HG03457 (cell line): ENCODE measurements at regions not wholly inside any gene's neighbourhood (a gene's known extent, or its start where the extent isn't known, plus 50 kb on each side); places are given as distances from the start of the nearest gene placed in this dataset.

ENCODE experiments used
- ATAC-seq: cut with Tn5 transposase; IDR thresholded peaks from one replicate; pipeline ENCODE4 v1.9.1; 2021; ENCODE audit warnings: moderate number of reproducible peaks; ENCODE audit not compliant: unreplicated experiment

DNA sequence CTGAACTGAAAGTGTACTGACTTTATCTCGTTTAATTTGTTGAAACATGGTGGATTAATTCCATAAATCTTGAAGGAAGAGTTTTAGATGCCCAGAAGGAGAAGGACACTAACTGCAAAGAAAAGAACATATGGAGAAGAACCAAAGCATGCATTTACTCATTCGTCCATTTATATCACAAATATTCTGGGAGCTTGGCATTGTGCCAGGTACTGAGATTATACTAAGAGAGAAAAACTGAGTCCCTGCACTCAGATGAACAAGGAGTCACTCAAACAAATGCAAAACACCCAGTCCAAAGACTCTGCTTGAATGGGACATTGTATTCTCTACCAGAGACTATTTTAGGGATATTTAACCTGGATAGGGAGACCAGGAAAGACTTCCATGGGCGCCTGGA, 588.0 kb upstream of the MGMT start:
- no peak for ATAC-seq

DNA sequence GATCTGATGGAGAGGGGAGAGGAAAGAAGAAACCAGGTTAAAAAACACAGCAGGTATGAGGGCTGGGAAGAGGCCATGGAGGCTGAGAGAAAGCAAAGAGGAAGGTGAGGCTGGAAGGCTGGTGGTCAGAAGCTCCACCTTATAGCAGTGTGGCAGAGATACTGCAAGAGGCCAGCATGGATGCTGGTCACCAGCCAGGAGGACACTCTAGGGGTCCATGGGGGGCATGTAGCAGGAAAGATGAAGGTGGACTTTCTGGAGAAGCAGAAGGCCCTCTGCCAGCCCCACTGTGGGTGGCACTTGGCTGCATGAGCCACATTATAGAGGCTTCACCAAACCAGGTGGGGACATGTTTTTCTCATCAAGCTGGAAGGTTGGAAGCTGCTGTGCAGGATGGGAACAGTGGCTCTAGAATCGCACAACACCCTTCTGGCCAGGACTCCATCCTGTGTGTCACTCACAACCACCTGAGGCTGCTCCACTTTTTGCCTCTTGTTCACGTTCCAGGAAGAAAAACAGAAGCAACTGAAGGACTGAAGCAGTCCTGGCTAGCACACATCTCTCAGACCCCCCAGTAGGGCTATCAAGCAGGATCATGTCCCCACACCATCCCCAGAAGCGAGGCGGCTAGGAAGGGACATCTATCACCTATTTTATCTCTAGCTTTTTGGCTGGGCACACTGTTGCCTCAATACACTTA, 587.5 kb upstream of the MGMT start:
- no peak for ATAC-seq

DNA sequence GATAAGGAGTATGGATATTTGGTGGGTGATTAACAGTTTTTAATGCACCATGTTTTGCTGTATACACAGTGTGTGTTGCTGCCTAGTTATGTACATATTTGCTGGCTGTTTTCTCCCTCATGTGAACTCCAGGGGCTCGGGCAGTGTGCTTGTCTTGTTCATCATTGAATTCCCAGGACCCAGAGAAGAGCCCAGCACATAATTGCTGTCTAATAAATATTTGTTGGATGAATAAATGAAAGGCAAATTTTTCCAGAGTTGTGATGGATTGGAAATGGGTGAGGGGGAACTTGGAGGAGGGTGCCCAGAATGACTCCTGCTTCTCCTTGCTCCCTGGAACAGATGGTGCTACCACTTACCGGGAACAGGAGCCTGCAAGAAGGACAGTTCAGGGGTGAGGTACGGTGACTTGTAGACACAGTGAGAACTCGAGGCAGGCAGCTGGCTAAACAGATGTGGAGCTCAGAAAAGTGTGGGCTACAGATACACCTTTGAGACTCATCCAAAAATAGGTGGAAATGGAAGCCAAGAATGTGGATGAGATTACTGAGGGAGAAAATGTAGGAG, 586.8 kb upstream of the MGMT start:
- ATAC-seq: no peak

DNA sequence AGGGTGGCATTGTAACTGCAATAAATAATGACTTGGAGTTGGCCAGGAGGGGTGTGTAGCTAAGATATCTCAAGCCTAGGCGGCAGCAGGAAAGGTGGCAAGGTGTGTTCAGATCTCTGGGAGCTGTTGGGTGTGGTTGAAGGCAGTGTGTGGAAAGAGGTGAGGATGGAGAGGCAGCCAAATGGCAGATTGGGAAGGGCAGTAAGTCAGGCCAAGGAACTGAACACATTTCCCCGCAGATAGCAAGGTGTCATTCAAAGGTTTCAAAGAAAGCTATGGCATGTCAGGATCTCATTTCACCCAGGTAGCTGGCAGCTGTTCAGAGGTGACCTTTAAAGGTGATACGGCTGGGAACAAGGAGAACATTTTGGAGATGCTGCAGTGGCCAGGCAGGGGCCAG, 586.0 kb upstream of the MGMT start:
- ATAC-seq: no peak

DNA sequence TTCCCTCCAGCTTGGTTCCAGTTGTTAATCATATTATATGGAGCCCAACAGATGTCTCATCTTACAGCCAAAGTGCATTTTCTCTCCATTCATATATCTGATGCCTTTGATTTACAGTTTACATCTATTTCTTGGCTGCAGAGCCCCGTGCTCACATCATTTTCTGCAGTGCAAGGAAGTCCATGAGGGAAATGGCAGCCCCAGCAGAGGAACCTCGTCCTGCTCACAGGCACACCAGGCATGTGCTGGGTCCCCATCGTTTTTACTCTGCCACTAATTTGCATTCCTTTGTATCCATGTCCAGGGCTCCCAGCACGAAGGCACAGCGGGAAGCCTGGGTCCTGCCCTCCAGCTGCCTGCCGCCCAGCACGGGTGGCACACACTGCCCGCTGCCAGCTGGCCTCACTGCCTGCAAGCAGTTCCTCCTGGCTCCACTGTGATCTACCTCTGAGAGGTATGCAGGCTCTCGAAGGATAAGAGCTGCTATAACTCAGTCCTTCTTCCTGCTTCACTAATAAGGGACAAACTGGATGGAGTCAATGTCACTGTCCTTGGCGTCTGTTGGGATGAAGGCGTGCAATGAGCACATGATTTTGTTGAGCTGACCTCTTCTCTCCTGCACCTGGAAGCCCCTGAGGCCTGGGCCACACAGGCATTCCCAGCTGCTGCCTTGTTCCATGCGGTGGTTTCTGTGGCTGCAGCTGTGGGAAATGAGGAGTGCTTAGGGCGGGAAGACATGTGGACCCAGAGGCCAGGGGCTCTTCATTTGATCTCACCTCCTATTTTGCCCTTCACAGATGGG, 583.6 kb upstream of the MGMT start:
- ATAC-seq: no peak

DNA sequence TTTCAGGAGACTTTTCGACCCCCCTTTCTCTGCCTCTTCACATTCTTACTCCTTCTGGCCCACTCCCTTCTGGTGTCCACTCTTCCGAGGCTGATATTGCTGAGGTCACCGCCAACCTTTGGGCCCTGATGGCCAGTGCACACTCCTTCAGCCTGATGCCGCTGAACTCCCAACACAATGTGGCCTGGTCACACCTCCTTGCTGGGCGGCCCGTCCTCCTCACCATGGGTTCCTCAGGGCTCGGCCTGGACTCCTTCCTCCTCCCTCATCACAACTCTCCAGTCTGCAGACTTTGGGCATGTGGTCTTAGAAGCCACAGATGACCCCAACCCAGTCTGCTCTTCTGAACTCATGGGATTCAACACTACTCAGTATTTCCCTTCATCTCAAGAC, 583.0 kb upstream of the MGMT start:
- ATAC-seq: no peak

DNA sequence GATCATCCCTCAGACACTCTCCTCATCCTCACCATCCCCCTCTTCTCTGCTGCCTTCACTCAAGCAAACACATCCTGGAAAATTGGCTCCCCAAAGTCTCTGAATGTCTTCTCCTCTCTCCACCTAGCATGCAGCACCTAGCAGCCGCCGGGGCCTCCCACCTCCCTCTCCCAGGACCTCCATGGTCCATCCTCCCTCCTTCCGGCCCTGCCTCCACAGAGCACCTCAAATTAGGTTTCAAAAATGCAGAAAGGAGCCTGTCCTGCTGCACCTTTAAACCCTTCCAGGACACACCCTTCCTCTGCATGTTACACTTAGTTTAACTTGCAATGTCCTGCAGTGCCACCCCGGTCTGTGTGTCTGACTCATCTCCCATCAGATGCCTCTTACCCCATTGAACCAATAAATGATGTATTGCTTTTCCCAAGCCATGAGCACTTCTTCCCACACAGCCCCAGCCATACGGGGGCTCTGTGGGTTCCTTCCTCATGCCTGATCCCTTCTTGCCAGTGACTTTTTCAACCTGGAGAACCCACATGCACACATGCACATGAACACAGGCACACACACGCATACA, 582.5 kb upstream of the MGMT start:
- no peak for ATAC-seq

DNA sequence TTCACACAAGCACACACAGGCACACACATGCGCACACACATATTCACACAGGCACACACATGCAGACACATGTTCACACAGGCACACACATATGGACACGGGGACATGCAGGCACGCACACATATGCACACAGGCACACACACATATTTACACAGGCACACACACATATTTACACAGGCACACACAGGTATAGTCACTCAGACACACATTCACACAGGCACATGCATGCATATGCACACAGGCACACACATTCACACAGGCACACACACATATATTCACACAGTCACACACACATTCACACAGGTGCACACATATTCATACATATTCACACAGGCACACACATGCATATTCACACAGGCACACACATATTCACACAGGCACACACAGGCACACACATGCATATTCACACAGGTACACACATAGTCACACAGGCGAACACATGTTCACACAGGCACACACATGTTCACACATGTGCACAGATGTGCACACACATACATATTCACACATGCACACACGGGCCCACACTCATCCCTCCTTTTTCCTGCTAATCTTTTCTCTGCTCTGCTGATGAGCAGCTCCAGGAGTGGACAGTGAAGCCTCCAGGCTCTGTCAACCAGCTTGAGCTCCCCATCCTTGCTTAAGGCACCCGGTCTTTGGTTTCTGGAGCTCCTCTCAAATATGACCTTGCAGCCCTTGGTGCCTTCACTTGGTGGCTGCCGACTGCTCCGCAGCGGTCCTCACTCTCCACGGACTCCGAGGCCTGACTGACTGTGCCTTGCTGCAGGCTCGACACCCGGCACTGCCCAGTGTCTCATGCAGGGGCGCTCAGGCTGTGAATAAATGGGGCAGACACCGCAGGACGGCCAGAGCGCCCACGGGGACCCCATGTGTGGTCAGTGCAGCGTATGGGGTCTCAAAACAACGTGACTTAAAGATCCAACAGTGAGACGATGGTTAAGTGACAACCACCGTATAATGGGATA, 581.2 kb upstream of the MGMT start:
- no peak for ATAC-seq

DNA sequence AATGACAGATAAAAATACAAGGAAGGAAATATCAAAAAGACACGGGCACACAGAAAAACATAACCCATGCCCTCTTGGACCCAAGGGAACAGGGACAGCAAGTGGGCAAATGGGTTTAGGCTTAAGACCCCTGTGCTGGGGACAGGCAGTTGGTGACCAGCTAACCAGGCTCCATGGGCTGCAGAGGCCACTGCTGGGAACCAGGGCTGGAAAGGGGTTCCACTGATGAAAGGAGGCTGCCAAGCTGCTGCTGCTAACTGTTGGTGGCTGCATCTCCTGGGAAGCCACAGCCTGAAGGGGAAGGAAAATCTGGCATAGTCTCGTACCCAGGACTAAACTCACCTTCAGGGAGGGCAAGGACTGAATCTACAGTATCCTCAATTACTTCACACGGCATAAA, 579.2 kb upstream of the MGMT start:
- ATAC-seq: no peak

DNA sequence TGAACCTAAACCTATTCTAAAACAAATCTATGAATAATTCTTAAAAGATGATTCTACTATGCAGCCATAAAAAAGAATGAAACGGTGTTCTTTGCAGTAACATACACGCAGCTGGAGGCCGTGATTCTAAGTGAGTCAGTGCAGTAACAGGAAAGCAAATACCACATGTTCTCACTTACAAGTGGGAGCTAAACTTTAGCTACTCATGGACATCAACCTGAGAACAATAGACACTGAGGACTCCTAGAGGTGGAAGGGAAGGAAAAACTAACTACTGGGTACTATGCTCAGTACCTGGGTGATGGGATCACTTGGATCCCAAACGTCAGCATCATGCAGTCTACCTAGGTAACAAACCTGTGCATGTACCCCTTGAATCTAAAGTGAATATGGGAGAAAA, 575.0 kb upstream of the MGMT start:
- ATAC-seq: no peak

DNA sequence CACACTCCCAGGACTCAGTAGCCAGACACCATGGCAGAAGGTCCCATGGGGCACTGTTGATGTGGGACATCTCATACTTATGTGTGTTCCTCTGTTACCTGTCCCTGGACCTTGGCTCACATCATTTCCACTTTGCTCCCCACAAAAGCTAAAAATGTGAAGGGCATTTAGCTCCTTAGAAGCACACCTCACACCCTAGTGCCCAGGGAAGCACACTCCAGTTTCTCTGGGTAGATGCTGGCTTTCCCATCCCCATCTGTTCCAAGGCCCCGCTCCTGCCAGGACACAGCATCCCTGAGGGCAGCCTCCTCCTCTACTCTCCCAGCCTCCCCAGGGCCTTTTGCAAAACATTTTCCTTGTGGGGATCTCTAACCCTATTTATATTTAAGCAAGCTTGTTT, 572.4 kb upstream of the MGMT start:
- no peak for ATAC-seq

DNA sequence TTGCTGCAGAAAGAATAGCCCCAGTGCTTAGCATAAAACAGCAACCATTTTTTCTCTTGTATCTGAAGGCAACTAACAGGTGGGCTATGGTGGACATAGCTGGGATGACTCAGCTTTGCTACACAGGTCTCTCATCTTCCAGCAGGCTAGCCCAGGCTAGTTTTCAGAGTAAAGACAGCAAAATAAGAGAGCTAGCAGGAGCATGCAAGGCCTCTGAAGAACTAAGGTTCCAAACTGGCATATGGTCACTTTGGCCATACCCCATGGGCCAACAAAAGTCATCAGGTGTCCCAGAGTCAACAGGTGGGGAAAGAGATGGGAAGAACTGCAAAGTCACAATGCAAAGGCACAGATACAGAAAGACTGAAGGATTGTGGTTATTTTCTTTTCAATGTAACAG, 571.6 kb upstream of the MGMT start:
- no peak for ATAC-seq

DNA sequence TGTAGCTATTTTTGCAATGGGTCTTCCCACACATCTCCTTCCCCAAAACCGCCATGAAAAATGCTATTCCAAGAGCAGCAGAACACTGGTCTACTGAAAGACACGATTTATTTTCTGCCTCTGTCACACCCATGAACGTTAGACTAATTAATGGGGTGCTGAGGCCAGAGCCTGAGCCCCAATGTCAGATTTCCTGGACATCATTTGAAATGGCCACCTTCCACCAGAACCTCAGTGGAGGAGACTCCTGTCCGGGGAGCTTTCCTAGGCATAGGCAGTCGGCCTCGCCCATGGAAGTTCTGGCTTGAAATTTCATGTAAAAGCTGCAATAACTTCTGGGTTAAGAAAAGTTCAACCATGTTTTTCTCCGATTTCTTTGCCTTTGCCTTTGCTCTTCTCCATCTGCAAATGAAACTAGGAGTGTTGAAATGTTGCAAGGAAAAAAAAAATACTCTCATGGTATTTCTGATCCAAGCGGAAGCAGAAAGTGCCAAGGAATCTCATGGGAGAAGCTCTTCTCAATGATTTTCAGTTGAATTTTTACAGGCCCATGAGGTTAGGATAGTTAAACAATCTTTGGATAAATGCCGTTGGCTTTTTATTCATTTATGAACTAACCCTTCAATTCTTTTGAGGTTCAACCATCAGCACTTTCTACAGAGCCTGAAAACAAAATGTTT, 570.8 kb upstream of the MGMT start:
- ATAC-seq: no peak

DNA sequence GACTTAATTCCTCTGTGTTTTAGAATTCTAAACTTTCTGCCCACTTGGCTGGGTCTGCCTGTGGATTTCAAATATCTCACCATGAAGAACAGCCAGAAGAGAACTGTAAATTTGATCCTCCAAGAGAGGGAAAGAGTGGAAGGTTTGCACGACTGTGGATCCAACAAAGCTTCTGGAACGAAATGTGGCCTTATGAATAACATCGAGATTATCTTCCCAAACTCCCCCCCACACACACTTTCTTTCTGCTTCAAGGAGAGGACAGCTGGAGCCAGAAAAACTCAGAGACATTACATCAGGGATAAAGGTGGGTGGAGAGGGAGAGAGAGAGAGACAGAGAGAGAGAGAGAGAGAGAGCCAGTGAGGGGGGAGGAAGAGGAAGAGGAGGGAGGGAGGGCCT, 570.1 kb upstream of the MGMT start:
- no peak for ATAC-seq

DNA sequence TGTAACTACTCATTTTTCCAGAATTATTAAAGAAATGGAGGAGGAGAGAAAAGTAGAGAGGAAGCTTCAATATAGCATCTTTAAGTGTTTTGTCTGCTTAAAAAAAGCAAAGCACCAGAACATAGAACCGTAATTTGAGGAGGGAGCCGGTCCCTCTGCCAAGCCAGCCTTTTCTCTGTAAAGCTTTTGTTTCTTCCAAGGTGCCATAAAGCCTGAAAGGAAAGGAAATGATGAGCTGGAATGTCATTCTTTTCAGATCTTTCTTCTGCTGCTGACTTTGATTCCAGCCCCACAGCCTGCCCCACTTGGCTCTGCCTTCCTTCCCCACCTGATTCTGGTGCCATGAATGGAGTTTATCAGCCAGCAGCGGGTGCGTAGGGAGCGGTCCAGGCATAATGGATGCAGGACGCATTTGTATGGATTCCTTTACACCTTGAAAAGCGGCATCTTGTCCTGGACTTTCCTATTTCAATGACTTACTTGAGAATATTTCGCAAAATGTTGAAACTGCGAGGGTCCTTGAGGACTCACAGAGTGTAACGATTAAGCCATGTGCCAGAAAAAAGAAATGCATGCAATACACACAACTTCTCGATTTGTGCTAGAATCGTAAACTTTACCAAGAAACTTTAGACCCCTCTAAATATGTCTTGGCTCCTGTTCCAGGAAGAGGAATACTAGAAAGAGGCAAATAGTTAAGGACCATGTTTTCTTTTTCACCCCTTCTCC, 569.5 kb upstream of the MGMT start:
- no peak for ATAC-seq

DNA sequence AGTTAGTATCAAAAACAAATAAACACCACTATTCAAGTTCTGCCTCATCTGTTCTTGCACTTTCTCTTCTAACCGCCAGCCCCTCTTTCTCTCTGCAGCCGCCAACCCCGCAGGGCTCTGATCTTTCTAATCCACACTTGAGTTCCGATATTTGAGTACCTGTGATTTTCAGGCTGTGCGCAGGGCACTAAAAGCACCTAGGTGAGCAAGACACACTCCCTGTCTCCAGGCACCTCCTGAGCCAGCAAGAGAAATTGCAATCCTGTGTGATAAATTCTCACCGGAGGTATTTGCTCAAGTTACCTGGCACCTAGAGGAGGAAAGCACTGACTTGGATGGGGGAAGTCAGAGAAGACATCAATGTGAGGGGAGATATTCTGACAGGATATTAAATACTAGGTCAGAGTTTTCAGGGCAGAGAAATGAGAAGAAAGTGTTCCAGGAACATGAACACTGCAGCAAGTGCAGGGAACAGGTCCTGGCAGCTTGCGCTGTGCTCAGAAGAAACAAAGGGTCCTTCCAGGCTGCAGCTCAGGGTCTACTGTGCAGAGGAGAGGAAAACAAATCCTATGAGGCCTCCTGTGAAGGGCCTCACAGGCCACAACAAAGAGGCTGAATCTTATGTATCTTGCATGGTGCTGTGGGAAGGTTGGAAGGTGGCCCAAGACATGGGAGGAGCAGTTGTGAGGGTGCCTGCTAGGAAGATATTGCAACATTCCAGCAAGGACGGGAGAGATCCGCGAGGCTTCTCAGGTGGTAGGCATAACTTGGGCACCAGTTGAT, 568.7 kb upstream of the MGMT start:
- no peak for ATAC-seq

DNA sequence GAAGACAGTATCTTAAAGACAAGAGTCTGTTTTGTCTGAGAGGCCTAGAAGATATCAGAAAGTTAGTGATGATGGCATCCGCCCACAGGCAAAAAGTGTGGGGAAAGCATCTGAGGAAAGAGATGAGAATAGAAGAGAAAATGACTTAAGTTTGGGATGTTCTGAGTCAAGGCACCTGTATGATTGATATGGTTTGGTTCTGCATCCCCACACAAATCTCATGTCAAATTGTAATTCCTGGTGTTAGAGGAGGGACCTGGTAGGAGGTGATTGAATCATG, 568.2 kb upstream of the MGMT start:
- no peak for ATAC-seq

DNA sequence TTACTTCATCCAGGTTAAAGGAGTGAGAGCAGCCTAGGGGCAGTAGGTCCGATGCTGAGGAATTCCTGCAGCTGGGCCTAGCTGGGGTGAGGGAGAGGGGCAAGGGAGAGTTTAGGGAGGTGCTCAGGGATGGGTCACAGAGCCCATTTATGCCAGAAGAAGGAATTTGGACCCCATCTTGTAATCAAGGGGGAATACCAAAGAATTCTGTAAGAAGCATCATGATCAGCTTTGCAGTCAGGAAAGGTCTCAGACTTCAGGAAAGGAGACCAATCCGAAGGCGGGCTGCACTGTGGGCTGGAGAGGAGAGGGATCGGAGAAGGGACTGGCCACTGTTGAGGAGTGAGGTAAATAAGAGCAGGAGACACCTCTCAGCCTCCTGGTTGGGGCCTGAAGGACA, 566.6 kb upstream of the MGMT start:
- ATAC-seq: no peak

DNA sequence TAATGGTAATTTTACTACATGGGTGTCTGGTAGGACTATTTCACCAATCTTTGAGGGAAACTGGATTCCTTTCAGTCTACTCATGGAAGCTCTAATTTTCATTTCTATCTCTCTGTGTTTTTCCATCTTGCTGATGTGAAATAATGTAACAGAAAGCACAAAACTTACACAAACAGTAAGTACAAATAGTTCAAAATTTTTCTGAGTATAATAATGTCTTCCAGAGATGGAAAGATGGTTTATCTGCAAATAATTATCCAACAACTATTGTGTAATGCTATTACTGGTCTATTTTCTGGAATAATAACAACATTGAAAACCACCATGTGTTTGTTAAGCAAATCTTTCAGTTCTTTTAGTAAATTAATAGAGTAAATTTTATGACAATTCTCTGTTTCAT, 565.8 kb upstream of the MGMT start:
- no peak for ATAC-seq
